ENCODE measurements at regions not wholly inside any gene's neighbourhood (a gene's known extent, or its start where the extent isn't known, plus 50 kb on each side); places are given as distances from the start of the nearest gene placed in this dataset.
"Not testable (repeated sequence)": the region's sequence is repeated elsewhere in the genome, so short reads cannot be mapped to it uniquely, and the experiment has no call there.

GRCh38 chr18:1045658-1046057 lies 141.0 kb downstream of the ADCYAP1 start:
- DNase-seq: no peak

DNA sequence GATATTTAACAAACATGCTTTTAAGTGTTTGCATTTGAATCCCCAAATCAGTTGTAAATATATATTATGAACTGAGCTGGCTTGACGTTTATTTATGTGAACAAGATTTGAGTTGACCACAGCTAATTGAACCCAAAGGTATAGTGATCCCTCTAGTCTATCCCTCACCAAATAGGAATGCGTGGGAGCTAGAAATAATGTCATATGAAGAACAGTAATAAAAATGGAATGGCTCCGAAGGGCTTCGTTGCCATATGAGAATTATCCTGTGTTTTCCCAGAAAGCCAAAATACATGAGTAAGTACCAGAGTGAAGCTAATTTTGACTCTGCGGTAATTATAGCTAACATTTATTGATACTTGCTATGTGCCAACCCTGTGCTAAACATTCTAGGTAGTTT lies 142.7 kb downstream of the ADCYAP1 start:
- no peak for DNase-seq

DNA sequence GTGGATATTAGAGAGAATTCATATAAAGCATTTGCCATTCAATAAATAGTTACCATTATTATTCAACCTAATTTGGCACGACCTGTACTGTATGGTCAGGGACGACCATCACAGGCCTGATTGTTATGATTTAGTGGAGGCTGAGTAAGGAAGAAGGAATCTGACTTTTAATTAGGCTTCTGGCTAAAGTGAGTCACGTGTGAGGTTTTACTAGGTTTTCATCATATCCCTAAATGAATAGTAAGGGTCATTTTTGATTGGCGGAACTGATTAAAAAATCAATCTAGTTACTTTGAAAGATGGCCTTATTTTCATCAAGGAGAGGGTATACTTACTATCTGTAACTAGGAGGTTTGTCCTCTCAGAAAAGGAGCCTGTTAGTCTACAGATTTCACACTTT lies 143.4 kb downstream of the ADCYAP1 start:
- DNase-seq: no peak

DNA sequence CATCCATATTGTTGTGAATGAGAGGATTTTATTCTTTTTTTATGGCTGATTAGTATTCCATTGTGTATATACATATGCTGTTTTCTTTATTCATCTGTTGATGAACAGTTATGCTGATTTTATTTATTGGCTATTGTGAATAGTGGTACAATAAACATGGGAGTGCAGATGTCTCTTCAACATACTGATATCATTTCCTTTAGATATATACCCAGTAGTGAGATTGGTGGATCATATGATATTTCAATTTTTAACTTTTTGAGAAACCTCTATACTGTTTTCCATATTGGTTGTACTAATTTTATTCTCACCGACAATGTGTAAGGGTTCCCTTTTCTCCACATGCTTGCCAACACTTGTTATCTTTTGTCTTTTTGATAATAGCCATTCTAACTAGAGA lies 144.5 kb downstream of the ADCYAP1 start:
- DNase-seq: no peak

- DNase-seq: no peak
Observed at GRCh38 chr18:1050012-1050657, 145.5 kb downstream of the ADCYAP1 start.

GRCh38 chr18:1052301-1052700 lies 147.6 kb downstream of the ADCYAP1 start:
- no peak for DNase-seq

DNA sequence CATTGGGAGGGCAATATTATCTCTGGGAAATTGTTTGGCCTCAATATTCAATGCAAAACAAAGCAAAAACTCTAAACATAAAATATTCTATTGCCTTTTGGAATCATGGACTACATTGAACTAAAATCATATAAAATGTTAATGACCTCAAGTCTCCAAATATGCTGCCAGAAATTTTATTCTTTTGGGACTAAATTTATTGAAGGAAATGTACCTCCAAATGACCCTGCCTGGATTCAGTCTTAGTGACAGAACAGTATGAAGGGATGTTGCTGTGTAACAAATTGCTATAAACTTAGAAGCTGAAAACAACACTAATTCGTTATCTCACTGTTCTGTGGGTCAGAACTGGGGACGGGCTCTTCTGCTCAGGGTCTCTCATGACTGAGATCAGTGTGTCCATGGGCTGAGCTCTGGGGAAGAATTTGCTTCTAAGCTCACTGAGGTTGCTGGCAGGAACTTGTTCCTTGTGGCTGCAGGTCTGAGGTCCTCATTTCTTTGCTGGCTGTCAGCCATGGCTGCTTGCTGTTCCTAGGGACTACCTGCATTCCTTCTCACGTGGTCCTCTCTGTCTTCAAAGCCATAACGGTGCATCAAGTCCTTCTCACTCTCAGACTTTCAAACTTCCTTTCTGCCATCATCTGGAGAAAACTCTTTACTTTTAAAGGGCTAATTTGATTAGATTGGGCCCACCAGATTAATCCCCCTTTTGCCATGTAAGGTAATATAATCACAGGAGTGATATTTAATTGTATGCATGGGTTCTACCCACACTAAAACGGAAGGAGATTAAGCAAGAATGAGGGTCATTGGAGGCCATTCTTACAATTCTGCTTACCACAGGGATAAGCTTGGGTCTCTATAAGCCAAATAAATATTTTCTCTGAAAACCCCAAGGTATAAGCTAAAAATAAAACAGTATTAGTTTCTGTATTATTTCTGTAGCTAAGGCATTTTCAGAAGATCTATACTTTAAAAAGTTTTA lies 149.0 kb downstream of the ADCYAP1 start:
- no peak for DNase-seq

- DNase-seq: no peak
Observed at GRCh38 chr18:1056404-1056803, 151.7 kb downstream of the ADCYAP1 start.

DNA sequence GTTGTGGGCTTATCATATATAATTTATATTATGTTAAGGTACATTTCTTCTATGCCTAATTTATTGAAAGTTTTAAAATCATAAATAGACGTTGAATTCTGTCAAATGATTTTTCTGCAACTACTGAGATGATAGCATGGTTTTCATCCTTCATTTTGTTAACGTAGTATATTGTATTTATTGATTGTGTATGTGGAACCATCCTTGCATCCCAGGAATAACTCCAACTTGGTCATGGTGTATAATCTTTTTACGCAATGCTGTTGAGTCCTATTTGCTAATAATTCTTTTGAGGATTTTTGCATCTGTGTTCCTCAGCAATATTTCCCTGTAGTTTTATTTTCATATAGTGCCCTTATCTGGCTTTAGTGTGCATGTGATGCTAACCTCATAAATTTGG lies 152.7 kb downstream of the ADCYAP1 start:
- no peak for DNase-seq

DNA sequence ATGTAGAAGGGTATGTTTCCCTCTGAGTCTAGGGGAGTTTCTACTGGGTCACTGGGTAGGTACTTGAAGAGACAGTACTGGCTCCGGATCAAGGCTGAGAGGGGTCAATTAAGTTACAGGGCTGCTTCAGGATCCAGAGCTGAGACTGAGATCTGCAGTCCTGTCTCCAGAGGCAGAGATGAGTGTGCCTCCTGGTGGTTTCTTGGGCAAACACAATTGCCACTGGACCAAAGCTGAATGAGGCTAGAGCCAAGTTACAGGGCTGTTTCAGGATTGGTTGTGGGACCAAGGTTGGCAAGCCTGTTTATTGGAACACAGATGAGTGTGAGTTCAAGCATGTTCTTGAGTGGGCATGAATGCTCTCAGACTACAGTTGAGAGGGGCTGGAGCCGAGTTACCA lies 157.9 kb downstream of the ADCYAP1 start:
- DNase-seq: no peak

- DNase-seq: peak; percentile 88
Observed at GRCh38 chr18:1075322-1075721, 170.7 kb downstream of the ADCYAP1 start.

DNA sequence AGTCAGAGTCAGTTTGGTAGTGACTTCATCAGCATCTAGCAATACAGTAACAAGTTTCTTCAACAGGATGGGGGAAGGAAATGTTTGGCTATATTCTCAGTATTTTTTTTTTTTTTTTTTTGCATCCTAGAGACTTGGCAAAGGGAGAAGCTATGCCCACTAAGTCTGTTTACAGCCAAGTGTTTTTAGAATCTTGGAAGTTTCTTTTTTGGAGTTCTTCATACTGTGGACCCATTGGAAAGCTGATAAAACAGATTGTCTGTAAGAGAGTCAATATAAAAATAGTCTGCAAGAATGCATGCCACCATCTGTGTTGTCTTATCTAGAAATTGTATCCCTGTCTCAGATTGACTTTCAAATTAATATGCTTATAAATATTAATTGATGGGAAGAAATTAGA lies 171.2 kb downstream of the ADCYAP1 start:
- DNase-seq: no peak

DNA sequence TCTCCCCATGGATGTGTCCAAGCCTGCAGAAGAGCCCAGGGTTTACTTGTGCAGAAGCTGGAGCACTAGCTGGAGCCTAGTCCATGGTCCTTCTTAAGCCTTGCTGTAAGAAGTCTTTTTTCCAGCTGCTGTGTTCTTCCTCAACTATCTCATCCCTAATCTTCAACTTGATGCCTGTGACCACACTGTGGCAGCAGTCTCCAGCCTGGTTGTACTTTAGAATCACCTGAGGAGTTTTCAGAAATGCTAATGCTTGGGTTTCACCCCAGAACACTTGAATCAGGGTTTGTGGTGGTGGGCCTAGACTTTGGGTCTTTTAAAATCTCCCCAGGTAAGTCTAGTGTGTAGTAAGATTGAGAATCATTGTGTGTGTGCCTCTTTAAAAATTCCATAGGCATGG lies 173.6 kb downstream of the ADCYAP1 start:
- DNase-seq: no peak

- not testable (repeated sequence) for DNase-seq
Observed at GRCh38 chr18:1083675-1084074, 179.0 kb downstream of the ADCYAP1 start.

- no peak for DNase-seq
Observed at GRCh38 chr18:1090758-1091157, 186.1 kb downstream of the ADCYAP1 start.

DNA sequence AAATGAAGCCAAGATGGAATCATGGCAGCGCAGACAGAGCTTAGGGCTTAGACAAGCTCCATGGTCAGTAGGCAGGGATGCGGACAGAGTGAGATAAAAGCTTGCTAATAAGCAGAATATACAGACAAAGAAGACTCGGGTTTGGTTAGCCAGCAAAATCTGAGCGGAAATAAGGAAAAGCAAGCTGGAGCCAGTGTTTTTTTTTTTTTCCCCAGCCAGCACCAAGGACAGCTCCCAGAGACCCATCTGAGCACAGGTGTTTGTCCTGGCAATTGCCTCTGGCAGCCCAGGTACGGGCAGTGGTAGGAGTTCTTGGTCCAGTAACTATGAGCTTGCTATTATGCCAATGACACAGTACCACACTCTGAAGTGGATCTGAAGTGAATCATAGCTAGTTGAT lies 187.6 kb downstream of the ADCYAP1 start:
- DNase-seq: no peak

DNA sequence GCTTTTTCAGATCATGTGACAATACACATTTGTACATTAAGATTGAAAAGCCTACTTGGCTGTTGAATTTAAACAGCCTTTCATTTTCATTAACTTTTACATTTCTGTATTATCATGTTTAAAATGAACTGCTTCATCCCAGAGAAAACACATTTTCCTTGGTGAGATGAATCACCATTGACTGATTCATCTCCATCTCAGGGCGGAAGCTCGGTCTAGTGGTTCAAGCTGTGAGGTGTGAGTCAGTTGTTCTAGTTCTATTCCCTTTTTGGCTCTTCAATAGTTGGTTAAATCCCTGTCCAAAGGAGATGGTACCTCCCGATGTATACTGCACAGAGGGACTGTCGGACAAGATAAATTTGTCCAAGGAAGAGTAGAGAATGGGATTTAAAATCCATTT lies 189.7 kb downstream of the ADCYAP1 start:
- no peak for DNase-seq

GRCh38 chr18:1097991-1098735 lies 193.5 kb downstream of the ADCYAP1 start:
- DNase-seq: not testable (repeated sequence)

- no peak for DNase-seq
Observed at GRCh38 chr18:1102848-1103247, 198.2 kb downstream of the ADCYAP1 start.

GRCh38 chr18:1103537-1103936 lies 198.9 kb downstream of the ADCYAP1 start:
- DNase-seq: no peak

GRCh38 chr18:1104181-1104881 lies 199.7 kb downstream of the ADCYAP1 start:
- DNase-seq: no peak

- no peak for DNase-seq
Observed at GRCh38 chr18:1124495-1124894, 219.8 kb downstream of the ADCYAP1 start.

DNA sequence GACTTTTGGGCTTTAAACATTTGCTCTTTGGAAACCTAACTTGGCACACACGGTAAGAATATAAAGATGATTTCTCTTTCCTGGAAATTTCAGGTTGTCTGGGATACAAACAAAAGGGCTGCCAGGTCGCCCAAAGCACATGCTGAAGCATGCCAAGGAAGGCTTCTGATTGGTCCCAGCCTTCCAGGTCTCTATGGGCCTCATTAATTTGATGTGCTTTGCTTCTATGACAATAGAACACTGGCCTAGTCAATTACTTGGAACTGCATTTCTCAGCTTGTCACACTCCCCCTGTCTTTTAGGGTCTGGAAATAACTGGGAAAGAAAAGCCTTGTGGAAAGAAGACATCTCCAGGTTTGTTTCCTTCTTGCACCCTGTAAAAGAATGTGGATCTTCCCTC lies 228.9 kb downstream of the ADCYAP1 start:
- no peak for DNase-seq

Measured in NCI-H1092 (cell line).